Calu3 (cell line): ENCODE measurements at regions not wholly inside any gene's neighbourhood (a gene's known extent, or its start where the extent isn't known, plus 50 kb on each side); places are given as distances from the start of the nearest gene placed in this dataset.

Source experiments
- BruUV-seq: library from RNA; stranded (reverse); fragments of 400-500 nt; replicated peaks from 2 replicates; lab custom pipeline; 2021; lab: Mats Ljungman, UMichigan
- CTCF ChIA-PET: fragments of 300-600 bp; sonication (Branson Sonifier 250); formaldehyde crosslinking; loops from one replicate; lab custom pipeline; 2022; ENCODE audit warnings: antibody characterized with exemption; lab: Charles Lee
- DNase-seq: peaks from one replicate; pipeline ENCODE4 v3.0.0; 2022
- H3K27ac Mint-ChIP-seq: one replicate; pipeline ENCODE4 v1.8.0; 2022; ENCODE audit warnings: mixed read lengths; ENCODE audit not compliant: unreplicated experiment
- H3K27me3 Mint-ChIP-seq: one replicate; pipeline ENCODE4 v1.8.0; 2022; ENCODE audit warnings: mixed read lengths; ENCODE audit not compliant: unreplicated experiment
- H3K36me3 Mint-ChIP-seq: one replicate; pipeline ENCODE4 v1.8.0; 2022; ENCODE audit warnings: mild to moderate bottlenecking, moderate library complexity, mixed read lengths; ENCODE audit not compliant: insufficient read depth, unreplicated experiment
- H3K4me1 Mint-ChIP-seq: one replicate; pipeline ENCODE4 v1.8.0; 2022; ENCODE audit warnings: mild to moderate bottlenecking, low read depth, mixed read lengths; ENCODE audit not compliant: unreplicated experiment
- H3K4me3 Mint-ChIP-seq: one replicate; pipeline ENCODE4 v1.8.0; 2022; ENCODE audit warnings: mild to moderate bottlenecking, low read depth, moderate library complexity, mixed read lengths; ENCODE audit not compliant: unreplicated experiment
- H3K9me3 Mint-ChIP-seq: one replicate; pipeline ENCODE4 v1.8.0; 2022; ENCODE audit warnings: low read depth, mixed read lengths; ENCODE audit not compliant: unreplicated experiment
- intact Hi-C: fragments of 100-400 bp; cut with micrococcal nuclease; formaldehyde crosslinking; loops from one replicate; pipeline ENCODE4 v1.10.0; 2022; ENCODE audit not compliant: unreplicated experiment
- TF ChIP-seq, protein P1 (sequence below): fragments of 200-600 bp; IDR thresholded peaks from one replicate; pipeline ENCODE4 v1.8.0; 2022; ENCODE audit warnings: antibody characterized with exemption; ENCODE audit not compliant: unreplicated experiment

DNA sequence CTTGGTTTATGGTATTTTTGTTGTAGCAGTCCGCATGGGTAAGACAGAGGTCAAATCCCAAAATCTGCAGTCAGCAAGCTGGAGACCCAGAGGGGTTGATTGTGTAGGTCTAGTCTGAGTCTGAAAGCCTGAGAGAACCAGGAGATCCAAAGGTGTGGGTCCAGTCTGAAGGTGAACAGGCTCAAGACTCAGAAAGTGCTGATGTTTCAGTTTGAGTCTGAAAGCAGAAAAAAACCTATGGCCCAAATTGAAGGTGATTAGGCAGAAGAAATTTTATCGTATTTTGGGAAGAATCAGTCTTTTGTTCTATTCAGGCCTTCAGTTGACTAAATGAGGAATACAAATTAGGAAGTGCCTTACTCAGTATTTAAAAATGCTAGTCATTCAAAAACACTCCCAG lies 807.8 kb upstream of the FOXG1 start:
- TF ChIP-seq, protein P1, sequence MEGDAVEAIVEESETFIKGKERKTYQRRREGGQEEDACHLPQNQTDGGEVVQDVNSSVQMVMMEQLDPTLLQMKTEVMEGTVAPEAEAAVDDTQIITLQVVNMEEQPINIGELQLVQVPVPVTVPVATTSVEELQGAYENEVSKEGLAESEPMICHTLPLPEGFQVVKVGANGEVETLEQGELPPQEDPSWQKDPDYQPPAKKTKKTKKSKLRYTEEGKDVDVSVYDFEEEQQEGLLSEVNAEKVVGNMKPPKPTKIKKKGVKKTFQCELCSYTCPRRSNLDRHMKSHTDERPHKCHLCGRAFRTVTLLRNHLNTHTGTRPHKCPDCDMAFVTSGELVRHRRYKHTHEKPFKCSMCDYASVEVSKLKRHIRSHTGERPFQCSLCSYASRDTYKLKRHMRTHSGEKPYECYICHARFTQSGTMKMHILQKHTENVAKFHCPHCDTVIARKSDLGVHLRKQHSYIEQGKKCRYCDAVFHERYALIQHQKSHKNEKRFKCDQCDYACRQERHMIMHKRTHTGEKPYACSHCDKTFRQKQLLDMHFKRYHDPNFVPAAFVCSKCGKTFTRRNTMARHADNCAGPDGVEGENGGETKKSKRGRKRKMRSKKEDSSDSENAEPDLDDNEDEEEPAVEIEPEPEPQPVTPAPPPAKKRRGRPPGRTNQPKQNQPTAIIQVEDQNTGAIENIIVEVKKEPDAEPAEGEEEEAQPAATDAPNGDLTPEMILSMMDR = no peak
- Mint-ChIP-seq H3K36me3 (no peaks in the 10 kb centered on the region), H3K4me3 (no peak overlapping the region), H3K27ac (no peak overlapping the region), H3K9me3 (no peaks in the 10 kb centered on the region), H3K4me1 (no peaks in the 10 kb centered on the region), H3K27me3 (no peaks in the 10 kb centered on the region)
- no peak for DNase-seq
- intact Hi-C loops = no loop called here
- CTCF ChIA-PET = no interaction called here
- BruUV-seq = no TSS peak

DNA sequence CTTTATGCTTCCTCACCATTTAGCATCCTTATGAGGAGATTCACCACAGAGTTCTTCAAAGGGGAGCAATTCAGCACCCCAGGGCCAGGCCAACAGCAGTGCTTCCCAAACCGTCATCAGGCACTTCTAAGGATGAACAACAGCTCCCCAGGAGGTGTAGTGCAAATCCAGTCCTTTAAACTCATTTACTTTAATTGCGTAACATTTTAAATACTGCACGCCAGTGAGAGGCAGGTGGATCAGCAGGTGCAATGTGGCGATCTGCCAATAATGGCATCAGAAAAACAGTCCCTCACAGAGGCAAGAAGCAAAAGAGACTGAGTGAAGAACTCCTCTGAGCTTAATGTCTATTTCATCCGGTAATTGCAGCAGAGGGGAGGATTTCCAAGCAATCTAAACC lies 770.9 kb upstream of the FOXG1 start:
- no TSS peak for BruUV-seq
- Mint-ChIP-seq H3K27me3 (no peaks in the 10 kb centered on the region), H3K4me1 (no peaks in the 10 kb centered on the region), H3K4me3 (no peak overlapping the region), H3K27ac (no peak overlapping the region), H3K9me3 (no peaks in the 10 kb centered on the region), H3K36me3 (no peaks in the 10 kb centered on the region)
- no peak for DNase-seq
- TF ChIP-seq, protein P1 = no peak
- CTCF ChIA-PET = no interaction called here
- intact Hi-C loops = no loop called here

DNA sequence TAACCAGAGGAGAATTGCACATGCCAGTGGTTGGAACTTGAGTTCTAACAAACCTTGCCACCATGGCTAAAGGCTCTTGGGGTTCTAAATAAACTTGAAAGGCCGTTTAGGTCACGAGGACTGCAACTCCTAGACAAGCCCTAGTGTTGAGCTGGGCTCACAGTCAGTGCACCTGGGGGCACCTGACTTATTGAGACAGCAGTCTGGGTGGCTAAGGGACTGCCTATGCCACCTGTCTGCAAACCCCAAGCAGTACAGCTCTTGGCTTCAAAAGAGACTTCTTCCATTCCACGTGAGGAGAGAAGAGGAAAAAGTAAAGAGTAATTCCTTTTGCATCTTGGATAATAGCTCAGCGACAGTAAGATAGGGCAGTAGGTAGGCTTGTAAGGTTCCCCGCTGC lies 765.6 kb upstream of the FOXG1 start:
- Mint-ChIP-seq H3K36me3 (no peaks in the 10 kb centered on the region), H3K4me3 (no peak overlapping the region), H3K4me1 (no peaks in the 10 kb centered on the region), H3K27me3 (no peaks in the 10 kb centered on the region), H3K27ac (no peak overlapping the region), H3K9me3 (no peaks in the 10 kb centered on the region)
- DNase-seq = no peak
- BruUV-seq = no TSS peak
- intact Hi-C loops = no loop called here
- TF ChIP-seq, protein P1 = no peak
- CTCF ChIA-PET = no interaction called here

DNA sequence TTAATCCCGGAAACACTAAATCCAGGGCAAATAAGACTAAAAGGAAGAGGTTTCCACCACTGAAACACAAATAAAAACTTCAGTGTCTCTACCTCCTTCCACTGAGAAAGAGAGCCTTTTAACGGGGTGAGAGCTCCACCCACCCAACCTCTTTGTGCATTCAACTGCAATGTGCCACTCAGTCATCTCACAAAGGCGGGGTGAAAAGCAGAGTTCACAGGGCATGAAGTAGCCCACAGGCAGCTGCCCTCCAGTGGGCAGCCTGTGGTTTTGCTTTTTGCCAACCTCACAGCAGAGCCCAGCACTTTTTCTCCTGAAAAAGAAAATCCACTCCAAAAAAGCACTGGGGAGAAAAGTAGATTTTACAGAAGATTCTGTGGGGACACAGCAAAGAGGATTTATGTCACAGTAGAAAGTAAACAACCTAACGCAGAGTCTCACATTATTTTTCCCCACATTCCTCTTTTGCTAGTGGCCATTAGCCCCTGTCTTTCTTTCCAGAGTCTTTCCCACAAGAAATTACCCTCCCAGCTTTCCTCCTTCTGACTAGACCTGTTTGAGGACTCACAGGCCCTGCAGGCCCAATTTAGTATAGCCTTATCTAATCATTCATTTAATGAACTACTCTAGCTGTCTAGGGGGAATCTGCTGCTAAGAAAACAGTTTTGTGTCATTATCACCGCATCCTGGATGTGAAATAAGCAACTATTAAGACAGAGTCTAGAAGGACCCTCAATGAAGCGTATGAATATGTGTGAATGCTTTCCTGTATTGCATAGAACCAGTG lies 753.8 kb upstream of the FOXG1 start:
- CTCF ChIA-PET = no interaction called here
- Mint-ChIP-seq H3K27ac (no peak overlapping the region), H3K27me3 (no peaks in the 10 kb centered on the region), H3K36me3 (no peaks in the 10 kb centered on the region), H3K4me1 (no peaks in the 10 kb centered on the region), H3K4me3 (no peak overlapping the region), H3K9me3 (peaks cover 5% of the 10 kb centered on the region)
- intact Hi-C loops = no loop called here
- peak; percentile 15 for DNase-seq
- TF ChIP-seq, protein P1 = no peak
- no TSS peak for BruUV-seq
